ENCODE measurements at regions not wholly inside any gene's neighbourhood (a gene's known extent, or its start where the extent isn't known, plus 50 kb on each side); places are given as distances from the start of the nearest gene placed in this dataset.

- H3K4me1 Mint-ChIP-seq = peaks cover 13 to 14% of the 10 kb centered on the region in 2 experiments
- no peak for DNase-seq
- H2BK12ac ChIP-seq (ENCODE audit: insufficient read length, low read depth, low read length) = no peak overlapping the region
- no peak overlapping the region for H3T11ph ChIP-seq (ENCODE audit: low read length)
- H3K23ac ChIP-seq (ENCODE audit: insufficient read length, low read depth, low read length) = no peak overlapping the region
- no peak overlapping the region for H2BK15ac ChIP-seq (ENCODE audit: low read depth, low read length)
- no peak overlapping the region for H4K5ac ChIP-seq (ENCODE audit: insufficient read length, low read depth, low read length)
- no peak overlapping the region for H3K14ac ChIP-seq (ENCODE audit: insufficient read depth, low read length)
- no peak overlapping the region for H4K8ac ChIP-seq (replicated peaks; ENCODE audit: insufficient read length, low read depth, low read length)
- TF ChIP-seq CTCF (conservative IDR thresholded peaks at IDR 0.05) = no peak
- H3K27ac ChIP-seq (ENCODE audit: insufficient read length, low read depth, low read length) = no peak overlapping the region
- H3K4me1 ChIP-seq (ENCODE audit: insufficient read depth, low read length) = no peaks in the 10 kb centered on the region; the same call in 1 of the 2 replicates
- H3K27me3 ChIP-seq (ENCODE audit: insufficient read depth, low read length) = no peaks in the 10 kb centered on the region
- no peak overlapping the region for H4K91ac ChIP-seq (ENCODE audit: insufficient read length, low read depth, low read length)
- no peak overlapping the region for H2BK120ac ChIP-seq (ENCODE audit: low read depth, low read length, poor library complexity, severe bottlenecking)
- H3K9me3 ChIP-seq (ENCODE audit: control insufficient read depth, low read depth, low read length) = no peaks in the 10 kb centered on the region
- no peak overlapping the region for H3K56ac ChIP-seq (ENCODE audit: insufficient read length, low read depth, low read length)
- no peaks in the 10 kb centered on the region for H3K23me2 ChIP-seq (ENCODE audit: insufficient read length, low read depth, low read length, poor library complexity, severe bottlenecking)
- no peak overlapping the region for H3K4me3 Mint-ChIP-seq
- H3K79me1 ChIP-seq (ENCODE audit: insufficient read depth, low read depth, low read length, poor library complexity, severe bottlenecking) = no peaks in the 10 kb centered on the region
- H2BK5ac ChIP-seq (ENCODE audit: insufficient read length, low read length) = no peak overlapping the region
- no peak overlapping the region for H2AK5ac ChIP-seq (ENCODE audit: insufficient read length, low read length)
- WGBS (ENCODE audit: extremely low coverage, insufficient read length, low lambda C conversion rate) = no CpG with 5 or more reads among the region's 3 CpGs
- no peaks in the 10 kb centered on the region for H3K36me3 Mint-ChIP-seq (ENCODE audit: insufficient read depth in 1 of 3, low read depth in 3 of 3)
- H3K18ac ChIP-seq (ENCODE audit: insufficient read length, low read depth, low read length) = no peak overlapping the region
- no peaks in the 10 kb centered on the region for H3K9me3 Mint-ChIP-seq
- no peak overlapping the region for H2BK20ac ChIP-seq (ENCODE audit: low read depth, low read length, poor library complexity, severe bottlenecking)
- peaks cover 3% of the 10 kb centered on the region; the same call in 1 of the 2 replicates for H3K27me3 Mint-ChIP-seq (ENCODE audit: low read depth)
- H3K79me2 ChIP-seq (ENCODE audit: insufficient read depth, low read length) = no peaks in the 10 kb centered on the region
- no peak overlapping the region for H2AFZ ChIP-seq (ENCODE audit: low read length)
- no peak overlapping the region for H3K4me2 ChIP-seq (ENCODE audit: insufficient read depth, insufficient read length, low read length)
- no peak overlapping the region for H3K4ac ChIP-seq (ENCODE audit: low read depth, low read length)
- no peaks in the 10 kb centered on the region for H4K20me1 ChIP-seq (ENCODE audit: control insufficient read depth, insufficient read depth, insufficient read length)
- H3K27ac Mint-ChIP-seq = no peak overlapping the region
- no peak overlapping the region for H3K9ac ChIP-seq (ENCODE audit: extremely low read depth, insufficient read length, low read length)
Measured at GRCh38 chr13:99133848-99134247, 66.8 kb upstream of the UBAC2 start.
